IMR-90 (cell line): ENCODE measurements at regions not wholly inside any gene's neighbourhood (a gene's known extent, or its start where the extent isn't known, plus 50 kb on each side); places are given as distances from the start of the nearest gene placed in this dataset.

ENCODE experiments used
- BHLHE40 ChIP-seq: fragments of 150-350 bp; IDR thresholded peaks from 2 replicates; pipeline ENCODE4 v1.6.1; 2016; ENCODE audit warnings: mild to moderate bottlenecking, low read depth, low read length
- CEBPB ChIP-seq: IDR thresholded peaks from 2 replicates; pipeline ENCODE4 v1.6.1; 2012; ENCODE audit warnings: low read depth, low read length, improper control_type of control experiment
- MXI1 ChIP-seq: IDR thresholded peaks from 2 replicates; pipeline ENCODE4 v1.6.1; 2012; ENCODE audit warnings: low read depth, mild to moderate bottlenecking, low read length, moderate library complexity, borderline replicate concordance
- POLR2A ChIP-seq: IDR thresholded peaks from 2 replicates; pipeline ENCODE4 v1.6.1; 2012; ENCODE audit warnings: mild to moderate bottlenecking, low read depth, low read length
- RAD21 ChIP-seq: IDR thresholded peaks from 2 replicates; pipeline ENCODE4 v1.6.1; 2012; ENCODE audit warnings: low read length, improper control_type of control experiment
- RCOR1 ChIP-seq: IDR thresholded peaks from 2 replicates; pipeline ENCODE4 v1.6.1; 2012; ENCODE audit warnings: mild to moderate bottlenecking, low read length, improper control_type of control experiment; ENCODE audit not compliant: insufficient replicate concordance
- RFX5 ChIP-seq: IDR thresholded peaks from 2 replicates; pipeline ENCODE4 v1.8.0; 2012; ENCODE audit warnings: low read depth, mild to moderate bottlenecking, low read length, moderate library complexity
- SMC3 ChIP-seq: fragments of 150-350 bp; IDR thresholded peaks from 2 replicates; pipeline ENCODE4 v1.6.1; 2016; ENCODE audit warnings: low read depth, mild to moderate bottlenecking, antibody characterized with exemption, low read length, moderate library complexity
- TF ChIP-seq, protein P1 (sequence below): fragments of 150-350 bp; IDR thresholded peaks from 2 replicates; pipeline ENCODE4 v1.6.1; 2017; ENCODE audit warnings: mild to moderate bottlenecking, antibody characterized with exemption, low read length, low read depth
- TF ChIP-seq, protein P2 (sequence below): conservative IDR thresholded peaks from 2 replicates; pipeline ENCODE4 v1.5.1; 2012; ENCODE audit warnings: mild to moderate bottlenecking, low read depth, low read length, improper control_type of control experiment

GRCh38 chr5:5932824-5933223 is 445.5 kb downstream of the MED10 start:
- TF ChIP-seq SMC3 (no peak), POLR2A (no peak), BHLHE40 (no peak), CEBPB (no peak), RFX5 (no peak), MXI1 (no peak), RAD21 (no peak), RCOR1 (no peak)
- TF ChIP-seq, protein P1, sequence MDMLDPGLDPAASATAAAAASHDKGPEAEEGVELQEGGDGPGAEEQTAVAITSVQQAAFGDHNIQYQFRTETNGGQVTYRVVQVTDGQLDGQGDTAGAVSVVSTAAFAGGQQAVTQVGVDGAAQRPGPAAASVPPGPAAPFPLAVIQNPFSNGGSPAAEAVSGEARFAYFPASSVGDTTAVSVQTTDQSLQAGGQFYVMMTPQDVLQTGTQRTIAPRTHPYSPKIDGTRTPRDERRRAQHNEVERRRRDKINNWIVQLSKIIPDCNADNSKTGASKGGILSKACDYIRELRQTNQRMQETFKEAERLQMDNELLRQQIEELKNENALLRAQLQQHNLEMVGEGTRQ: no peak
- TF ChIP-seq, protein P2, sequence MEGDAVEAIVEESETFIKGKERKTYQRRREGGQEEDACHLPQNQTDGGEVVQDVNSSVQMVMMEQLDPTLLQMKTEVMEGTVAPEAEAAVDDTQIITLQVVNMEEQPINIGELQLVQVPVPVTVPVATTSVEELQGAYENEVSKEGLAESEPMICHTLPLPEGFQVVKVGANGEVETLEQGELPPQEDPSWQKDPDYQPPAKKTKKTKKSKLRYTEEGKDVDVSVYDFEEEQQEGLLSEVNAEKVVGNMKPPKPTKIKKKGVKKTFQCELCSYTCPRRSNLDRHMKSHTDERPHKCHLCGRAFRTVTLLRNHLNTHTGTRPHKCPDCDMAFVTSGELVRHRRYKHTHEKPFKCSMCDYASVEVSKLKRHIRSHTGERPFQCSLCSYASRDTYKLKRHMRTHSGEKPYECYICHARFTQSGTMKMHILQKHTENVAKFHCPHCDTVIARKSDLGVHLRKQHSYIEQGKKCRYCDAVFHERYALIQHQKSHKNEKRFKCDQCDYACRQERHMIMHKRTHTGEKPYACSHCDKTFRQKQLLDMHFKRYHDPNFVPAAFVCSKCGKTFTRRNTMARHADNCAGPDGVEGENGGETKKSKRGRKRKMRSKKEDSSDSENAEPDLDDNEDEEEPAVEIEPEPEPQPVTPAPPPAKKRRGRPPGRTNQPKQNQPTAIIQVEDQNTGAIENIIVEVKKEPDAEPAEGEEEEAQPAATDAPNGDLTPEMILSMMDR: no peak
